ENCODE measurements at regions not wholly inside any gene's neighbourhood (a gene's known extent, or its start where the extent isn't known, plus 50 kb on each side); places are given as distances from the start of the nearest gene placed in this dataset.

GRCh38 chr2:64318476-64318748 is 135.6 kb upstream of the LGALSL start:
- DNase-seq (peak in 2 of 3 donors; percentile 40 to 56), ATAC-seq (ENCODE audit: insufficient read depth, low FRiP score) (no peak)
- peaks cover 0 to 24% (median under 1%) of the 10 kb centered on the region in 5 donors for H3K4me1 ChIP-seq (ENCODE audit: control insufficient read depth in 5 of 5, insufficient read depth in 5 of 5, low read length in 5 of 5)
- H3K9ac ChIP-seq (ENCODE audit: insufficient read depth in 1 of 2, low read length in 2 of 2) = no peak overlapping the region
- H3K27ac ChIP-seq (ENCODE audit: low read depth in 1 of 2, low read length in 1 of 2) = no peak overlapping the region
- H3K9me3 ChIP-seq (ENCODE audit: control insufficient read depth in 4 of 4, insufficient read depth in 3 of 4, low read length in 3 of 4) = peaks cover 0 to 6% (median 0%) of the 10 kb centered on the region in 4 donors
- no peak for TF ChIP-seq CTCF (IDR thresholded peaks at IDR 0.05; ENCODE audit: control extremely low read depth, extremely low read depth)
- H3K36me3 ChIP-seq (ENCODE audit: control insufficient read depth in 4 of 4, insufficient read depth in 4 of 4, low read length in 4 of 4) = no peaks in the 10 kb centered on the region
- H3K27me3 ChIP-seq (ENCODE audit: control insufficient read depth in 3 of 3, insufficient read depth in 3 of 3, low read length in 2 of 3) = no peaks in the 10 kb centered on the region
- H3K4me3 ChIP-seq = no peak overlapping the region
- WGBS, 2 donors = 57 to 63% methylated on average over 1 of the region's 1 CpG

- 81 to 96% methylated on average over 3 of the region's 3 CpGs for WGBS, 2 donors
- DNase-seq = no peak
- H3K9me3 ChIP-seq (ENCODE audit: control insufficient read depth in 4 of 4, insufficient read depth in 3 of 4, low read length in 3 of 4) = peaks cover 0 to 6% (median 0%) of the 10 kb centered on the region in 4 donors
- no peaks in the 10 kb centered on the region for H3K27me3 ChIP-seq (ENCODE audit: control insufficient read depth in 3 of 3, insufficient read depth in 3 of 3, low read length in 2 of 3)
- H3K4me1 ChIP-seq (ENCODE audit: control insufficient read depth in 5 of 5, insufficient read depth in 5 of 5, low read length in 5 of 5) = peaks cover 0 to 19% (median 0%) of the 10 kb centered on the region in 5 donors
- no peaks in the 10 kb centered on the region for H3K36me3 ChIP-seq (ENCODE audit: control insufficient read depth in 4 of 4, insufficient read depth in 4 of 4, low read length in 4 of 4)
- no peak overlapping the region for H3K27ac ChIP-seq (ENCODE audit: low read depth in 1 of 2, low read length in 1 of 2)
- ATAC-seq (ENCODE audit: insufficient read depth, low FRiP score) = no peak
- no peak overlapping the region for H3K4me3 ChIP-seq
- TF ChIP-seq CTCF (IDR thresholded peaks at IDR 0.05; ENCODE audit: control extremely low read depth, extremely low read depth) = no peak
- H3K9ac ChIP-seq (ENCODE audit: insufficient read depth in 1 of 2, low read length in 2 of 2) = no peak overlapping the region
These were observed 134.1 kb upstream of the LGALSL start for GRCh38 chr2:64319896-64320295.

GRCh38 chr2:64322433-64322832 is 131.5 kb upstream of the LGALSL start:
- Histone ChIP-seq H3K4me1 (ENCODE audit: control insufficient read depth in 5 of 5, insufficient read depth in 5 of 5, low read length in 5 of 5) (peaks cover 0 to 11% (median 1%) of the 10 kb centered on the region in 5 donors), H3K9ac (ENCODE audit: insufficient read depth in 1 of 2, low read length in 2 of 2) (no peak overlapping the region), H3K27me3 (ENCODE audit: control insufficient read depth in 3 of 3, insufficient read depth in 3 of 3, low read length in 2 of 3) (no peaks in the 10 kb centered on the region), H3K4me3 (no peak overlapping the region), H3K9me3 (ENCODE audit: control insufficient read depth in 4 of 4, insufficient read depth in 3 of 4, low read length in 3 of 4) (peaks cover 0 to 6% (median 0%) of the 10 kb centered on the region in 4 donors), H3K27ac (ENCODE audit: low read depth in 1 of 2, low read length in 1 of 2) (no peak overlapping the region), H3K36me3 (ENCODE audit: control insufficient read depth in 4 of 4, insufficient read depth in 4 of 4, low read length in 4 of 4) (no peaks in the 10 kb centered on the region)
- ATAC-seq (ENCODE audit: insufficient read depth, low FRiP score) (no peak), DNase-seq (no peak)
- TF ChIP-seq CTCF (IDR thresholded peaks at IDR 0.05; ENCODE audit: control extremely low read depth, extremely low read depth) = no peak
- WGBS, 2 donors = 84 to 86% methylated on average over 5 of the region's 5 CpGs

- H3K27me3 ChIP-seq (ENCODE audit: control insufficient read depth in 3 of 3, insufficient read depth in 3 of 3, low read length in 2 of 3) = no peaks in the 10 kb centered on the region
- H3K27ac ChIP-seq (ENCODE audit: low read depth in 1 of 2, low read length in 1 of 2) = no peak overlapping the region
- WGBS, 2 donors = 69 to 72% methylated on average over 5 of the region's 5 CpGs
- no peak overlapping the region for H3K4me3 ChIP-seq
- peaks cover 0 to 6% (median 0%) of the 10 kb centered on the region in 4 donors for H3K9me3 ChIP-seq (ENCODE audit: control insufficient read depth in 4 of 4, insufficient read depth in 3 of 4, low read length in 3 of 4)
- no peaks in the 10 kb centered on the region for H3K36me3 ChIP-seq (ENCODE audit: control insufficient read depth in 4 of 4, insufficient read depth in 4 of 4, low read length in 4 of 4)
- H3K9ac ChIP-seq (ENCODE audit: insufficient read depth in 1 of 2, low read length in 2 of 2) = no peak overlapping the region
- no peak for TF ChIP-seq CTCF (IDR thresholded peaks at IDR 0.05; ENCODE audit: control extremely low read depth, extremely low read depth)
- peak in 2 of 3 donors; percentile 42 to 43 for DNase-seq
- ATAC-seq (ENCODE audit: insufficient read depth, low FRiP score) = no peak
- H3K4me1 ChIP-seq (ENCODE audit: control insufficient read depth in 5 of 5, insufficient read depth in 5 of 5, low read length in 5 of 5) = peaks cover 0 to 16% (median 2%) of the 10 kb centered on the region in 5 donors
These were observed 130.8 kb upstream of the LGALSL start for GRCh38 chr2:64323197-64323596.
